ENCODE measurements at regions not wholly inside any gene's neighbourhood (a gene's known extent, or its start where the extent isn't known, plus 50 kb on each side); places are given as distances from the start of the nearest gene placed in this dataset.

DNA sequence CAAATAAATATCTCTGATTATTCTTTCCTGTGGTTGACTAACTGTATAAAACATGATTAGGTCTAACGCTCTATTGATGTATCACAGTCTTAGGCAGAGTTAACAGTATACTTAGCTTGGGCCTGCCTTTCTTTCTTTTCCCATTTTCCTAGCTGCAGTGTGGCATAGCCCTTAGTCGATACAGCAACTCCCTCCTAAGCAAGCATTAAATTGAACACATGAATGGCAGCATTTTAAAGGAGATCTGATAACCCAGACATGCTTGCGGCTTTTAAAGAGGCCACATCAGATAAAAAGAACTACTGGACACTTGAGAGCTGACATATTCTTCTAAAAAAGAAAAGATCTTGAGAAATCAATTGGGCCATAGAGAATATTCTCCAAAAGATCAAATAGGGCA, 312.0 kb upstream of the TMPRSS15 start:
- TF ChIP-seq, protein P1, sequence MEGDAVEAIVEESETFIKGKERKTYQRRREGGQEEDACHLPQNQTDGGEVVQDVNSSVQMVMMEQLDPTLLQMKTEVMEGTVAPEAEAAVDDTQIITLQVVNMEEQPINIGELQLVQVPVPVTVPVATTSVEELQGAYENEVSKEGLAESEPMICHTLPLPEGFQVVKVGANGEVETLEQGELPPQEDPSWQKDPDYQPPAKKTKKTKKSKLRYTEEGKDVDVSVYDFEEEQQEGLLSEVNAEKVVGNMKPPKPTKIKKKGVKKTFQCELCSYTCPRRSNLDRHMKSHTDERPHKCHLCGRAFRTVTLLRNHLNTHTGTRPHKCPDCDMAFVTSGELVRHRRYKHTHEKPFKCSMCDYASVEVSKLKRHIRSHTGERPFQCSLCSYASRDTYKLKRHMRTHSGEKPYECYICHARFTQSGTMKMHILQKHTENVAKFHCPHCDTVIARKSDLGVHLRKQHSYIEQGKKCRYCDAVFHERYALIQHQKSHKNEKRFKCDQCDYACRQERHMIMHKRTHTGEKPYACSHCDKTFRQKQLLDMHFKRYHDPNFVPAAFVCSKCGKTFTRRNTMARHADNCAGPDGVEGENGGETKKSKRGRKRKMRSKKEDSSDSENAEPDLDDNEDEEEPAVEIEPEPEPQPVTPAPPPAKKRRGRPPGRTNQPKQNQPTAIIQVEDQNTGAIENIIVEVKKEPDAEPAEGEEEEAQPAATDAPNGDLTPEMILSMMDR (IDR thresholded peaks at IDR 0.05 in 4 of 5, conservative IDR thresholded peaks at IDR 0.05 in 1 of 5): no peak
- no peak for TF ChIP-seq POLR2A (IDR thresholded peaks at IDR 0.05)

All from gastrocnemius medialis (tissue), 4 donors.